Esophagus (tissue), 2 donors: ENCODE measurements at regions not wholly inside any gene's neighbourhood (a gene's known extent, or its start where the extent isn't known, plus 50 kb on each side); places are given as distances from the start of the nearest gene placed in this dataset.

ENCODE experiments used
- H3K27ac ChIP-seq, 2 donors: one replicate each; pipeline ENCODE4 v1.5.1; 2013; ENCODE audit warnings: low read depth in 2 of 2, mild to moderate bottlenecking in 2 of 2, inconsistent platforms in 1 of 2, low read length in 1 of 2, moderate library complexity in 1 of 2
- H3K27me3 ChIP-seq, 2 donors: one replicate each; pipeline ENCODE4 v1.6.1; 2013; ENCODE audit warnings: low read length in 2 of 2, control low read depth in 1 of 2, mild to moderate bottlenecking in 1 of 2; ENCODE audit not compliant: insufficient read depth in 2 of 2, control insufficient read depth in 1 of 2
- H3K36me3 ChIP-seq, 2 donors: one replicate each; pipeline ENCODE4 v1.6.1; 2013; ENCODE audit warnings: low read length in 1 of 2; ENCODE audit not compliant: control insufficient read depth in 2 of 2, insufficient read depth in 2 of 2
- H3K4me1 ChIP-seq, 2 donors: one replicate each; pipeline ENCODE4 v1.6.1; 2013; ENCODE audit warnings: low read length in 1 of 2; ENCODE audit not compliant: control insufficient read depth in 2 of 2, insufficient read depth in 2 of 2
- H3K4me3 ChIP-seq, 2 donors: one replicate each; pipeline ENCODE4 v1.5.1; 2013; ENCODE audit warnings: low read length in 2 of 2, mild to moderate bottlenecking in 2 of 2, low read depth in 1 of 2, moderate library complexity in 1 of 2
- H3K9me3 ChIP-seq, 2 donors: one replicate each; pipeline ENCODE4 v1.6.1; 2013; ENCODE audit warnings: mild to moderate bottlenecking in 2 of 2, low read depth in 1 of 2, low read length in 1 of 2, moderate library complexity in 1 of 2; ENCODE audit not compliant: control insufficient read depth in 2 of 2, insufficient read depth in 1 of 2
- WGBS, 2 donors: extraction: QIAGEN DNeasy Blood & Tissue Kit; methylation state at CpG; one replicate each; pipeline ENCODE4 v1.1.7; 2013; 5-methylcytosine and 5-hydroxymethylcytosine counted together
- donor health status: healthy with polysubstance abuse.
- donor health status: Bipolar disorder and iron deficiency.

DNA sequence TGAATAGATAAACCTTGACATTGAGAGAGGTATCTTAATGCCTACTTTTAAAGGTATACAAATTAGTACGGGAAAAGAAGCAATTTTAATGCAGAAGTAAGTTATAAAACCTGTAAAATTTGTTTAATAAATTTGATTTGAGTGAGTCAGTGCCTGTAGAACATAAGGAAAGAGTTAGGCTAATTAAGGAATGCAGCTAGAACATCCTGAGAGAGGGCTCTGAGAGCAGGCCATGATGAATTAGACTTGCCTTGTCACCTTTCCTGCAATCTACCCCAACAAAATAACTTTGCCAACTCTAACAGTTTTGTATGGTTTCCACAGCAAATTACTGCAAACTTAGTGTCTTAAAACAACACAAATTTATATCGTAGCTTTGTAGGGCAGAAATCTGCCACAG is 700.8 kb downstream of the RFPL4B start:
- no peak overlapping the region for H3K27ac ChIP-seq
- no peaks in the 10 kb centered on the region for H3K27me3 ChIP-seq
- no peaks in the 10 kb centered on the region for H3K36me3 ChIP-seq
- H3K4me1 ChIP-seq: no peaks in the 10 kb centered on the region
- no peaks in the 10 kb centered on the region for H3K9me3 ChIP-seq
- H3K4me3 ChIP-seq: no peak overlapping the region
- 81 to 90% methylated on average over 2 of the region's 2 CpGs for WGBS, 2 donors

DNA sequence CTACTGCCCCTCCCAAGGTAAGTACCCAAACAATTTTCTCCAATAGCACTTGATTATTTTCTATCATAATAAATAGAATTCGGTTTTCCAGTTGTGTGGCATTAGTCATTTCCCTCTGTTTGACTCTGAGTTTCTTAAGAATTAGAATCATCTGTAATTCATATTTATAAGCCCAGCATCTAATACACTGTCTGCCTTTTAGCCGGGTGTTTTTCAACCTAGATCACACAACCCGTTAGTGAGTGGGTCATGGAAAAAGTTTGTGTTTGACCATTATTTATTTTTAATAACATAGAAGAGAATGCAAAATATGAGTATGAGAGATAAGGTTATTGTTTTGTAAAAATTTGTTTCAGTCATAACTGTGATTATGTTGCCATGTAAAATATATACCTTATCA is 701.6 kb downstream of the RFPL4B start:
- Histone ChIP-seq H3K9me3 (no peaks in the 10 kb centered on the region), H3K27me3 (no peaks in the 10 kb centered on the region), H3K36me3 (no peaks in the 10 kb centered on the region), H3K4me1 (no peaks in the 10 kb centered on the region), H3K4me3 (no peak overlapping the region), H3K27ac (no peak overlapping the region)
- WGBS, 2 donors: 82 to 84% methylated on average over 3 of the region's 3 CpGs

DNA sequence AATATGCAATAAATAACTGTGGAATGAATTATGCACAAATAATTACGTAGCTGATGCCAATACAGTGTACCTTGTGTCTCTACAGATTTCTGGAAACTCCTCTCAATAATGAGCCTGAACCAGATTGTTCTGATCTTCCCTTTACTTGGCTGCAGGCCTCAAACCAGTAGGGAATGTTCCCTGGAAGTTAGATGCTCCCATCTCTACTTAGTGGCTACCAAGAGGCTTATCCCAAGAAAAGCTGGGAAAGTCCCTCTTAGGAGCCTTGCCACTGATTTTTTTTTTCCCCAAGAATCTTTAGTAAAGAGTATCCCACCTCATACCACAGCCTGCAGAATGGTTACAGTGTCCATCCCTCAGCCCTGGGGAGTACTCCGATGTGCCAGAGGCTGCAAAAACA is 702.1 kb downstream of the RFPL4B start:
- Histone ChIP-seq H3K4me1 (no peaks in the 10 kb centered on the region), H3K36me3 (no peaks in the 10 kb centered on the region), H3K27ac (no peak overlapping the region), H3K4me3 (no peak overlapping the region), H3K9me3 (no peaks in the 10 kb centered on the region), H3K27me3 (no peaks in the 10 kb centered on the region)
- WGBS, 2 donors: 74 to 82% methylated on average over 2 of the region's 2 CpGs

DNA sequence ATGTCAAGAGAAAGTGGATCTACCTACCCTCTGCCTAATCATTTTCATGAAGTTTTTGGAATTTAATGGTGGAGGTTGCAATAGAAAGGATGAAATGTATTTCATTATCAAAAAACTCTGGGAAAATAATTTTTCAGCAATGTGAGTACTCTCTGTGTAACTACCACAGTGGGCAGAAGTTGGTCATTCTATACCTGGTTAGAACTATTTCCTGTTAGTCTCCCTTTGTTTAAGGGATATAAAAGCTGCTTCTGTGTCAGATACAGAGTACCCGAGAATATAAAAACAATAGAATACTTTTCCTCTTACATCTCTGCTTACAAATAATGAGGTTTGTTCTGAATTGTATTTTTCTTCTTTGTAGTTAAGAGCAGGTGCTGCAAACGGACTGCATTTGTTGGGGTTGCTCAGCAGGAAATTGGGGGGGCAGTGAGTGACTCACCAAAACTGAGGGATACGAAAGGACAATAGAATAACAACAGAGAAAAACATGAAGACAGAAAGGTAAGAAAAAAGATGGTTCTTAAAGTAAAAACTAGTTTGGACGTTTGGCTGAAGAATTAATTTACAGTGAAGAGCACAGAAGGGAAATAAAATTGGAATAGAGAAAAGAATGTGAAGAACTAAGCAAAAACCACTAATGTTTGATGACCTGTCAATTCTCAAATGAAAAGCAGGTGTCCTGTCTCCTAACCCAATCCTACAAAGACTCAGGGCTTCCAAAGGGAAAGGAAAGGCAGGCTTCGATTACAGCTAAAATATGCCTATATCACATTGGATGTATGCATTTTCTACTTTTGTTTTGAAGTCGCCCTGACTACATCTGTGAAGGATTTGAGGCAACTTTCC is 703.1 kb downstream of the RFPL4B start:
- 44 to 52% methylated on average over 6 of the region's 6 CpGs for WGBS, 2 donors
- H3K27me3 ChIP-seq: no peaks in the 10 kb centered on the region

DNA sequence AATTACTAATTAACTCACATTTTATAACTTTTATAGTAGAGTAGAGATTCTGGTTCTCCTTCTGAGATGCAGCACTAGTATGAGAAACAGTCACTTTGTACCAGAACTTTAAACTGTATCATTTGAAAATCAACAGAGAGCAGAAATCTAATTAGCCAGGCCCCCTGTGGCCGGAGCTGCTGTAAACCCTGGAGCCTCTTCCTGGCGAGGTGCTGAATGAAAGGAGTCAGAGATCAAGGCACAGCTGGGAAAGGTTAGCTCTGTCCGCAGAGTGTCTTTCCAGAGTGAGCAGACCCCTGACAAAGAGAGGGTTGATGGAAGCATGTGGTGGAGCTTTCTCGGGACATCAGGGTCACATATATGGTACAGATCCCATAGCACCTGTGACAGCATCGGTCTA is 703.8 kb downstream of the RFPL4B start:
- Histone ChIP-seq H3K36me3 (no peaks in the 10 kb centered on the region), H3K9me3 (no peaks in the 10 kb centered on the region), H3K27me3 (no peaks in the 10 kb centered on the region), H3K4me1 (no peaks in the 10 kb centered on the region), H3K4me3 (no peak overlapping the region), H3K27ac (no peak overlapping the region)
- 89% methylated on average over 5 of the region's 5 CpGs for WGBS, 2 donors

More for the DNA sequence above, 703.1 kb downstream of the RFPL4B start:
- Histone ChIP-seq H3K4me3 (no peak overlapping the region), H3K36me3 (no peaks in the 10 kb centered on the region), H3K4me1 (no peaks in the 10 kb centered on the region), H3K9me3 (no peaks in the 10 kb centered on the region), H3K27ac (no peak overlapping the region)

DNA sequence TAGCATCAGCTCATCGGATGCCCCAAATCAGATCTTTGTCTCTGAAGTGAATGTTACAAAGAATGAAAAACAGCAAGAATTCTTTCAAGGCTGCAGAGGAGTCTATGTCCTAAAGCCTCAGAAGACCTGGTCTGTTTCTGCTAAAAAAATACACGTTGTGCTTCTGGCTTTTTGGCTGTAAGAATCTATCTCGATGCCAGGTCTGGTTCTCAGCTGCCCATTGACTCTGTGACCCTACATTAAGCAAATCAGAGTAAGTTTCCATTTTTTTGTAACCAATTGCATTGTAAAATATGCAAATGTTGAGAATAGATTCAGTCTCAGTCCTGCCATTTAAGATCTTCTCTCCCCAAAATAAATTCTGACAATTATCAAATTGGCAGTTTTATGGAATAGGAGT is 705.4 kb downstream of the RFPL4B start:
- Histone ChIP-seq H3K36me3 (no peaks in the 10 kb centered on the region), H3K4me1 (no peaks in the 10 kb centered on the region), H3K9me3 (no peaks in the 10 kb centered on the region), H3K27me3 (no peaks in the 10 kb centered on the region), H3K4me3 (no peak overlapping the region), H3K27ac (no peak overlapping the region)
- WGBS, 2 donors: 81 to 85% methylated on average over 3 of the region's 3 CpGs

DNA sequence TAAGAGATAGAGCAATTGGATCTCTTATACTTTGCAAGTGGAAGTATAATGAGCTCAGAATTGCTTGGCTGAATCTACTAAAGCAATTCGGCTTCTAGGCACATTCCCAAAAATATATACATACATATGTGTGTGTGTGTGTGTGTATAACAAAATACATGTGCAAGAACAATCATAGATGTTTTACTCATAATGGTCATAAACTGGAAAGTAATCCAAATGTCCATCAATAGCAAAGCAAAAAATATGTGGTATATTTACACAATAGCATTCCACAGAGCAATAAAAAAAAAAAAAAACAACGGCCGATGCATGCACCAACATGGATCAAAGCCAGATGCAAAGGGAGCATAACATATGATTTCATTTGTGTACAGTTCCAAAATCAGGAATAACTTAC is 707.9 kb downstream of the RFPL4B start:
- Histone ChIP-seq H3K27ac (no peak overlapping the region), H3K9me3 (no peaks in the 10 kb centered on the region), H3K27me3 (no peaks in the 10 kb centered on the region), H3K4me1 (no peaks in the 10 kb centered on the region), H3K36me3 (no peaks in the 10 kb centered on the region), H3K4me3 (no peak overlapping the region)
- WGBS, 2 donors: 40 to 63% methylated on average over 3 of the region's 3 CpGs

DNA sequence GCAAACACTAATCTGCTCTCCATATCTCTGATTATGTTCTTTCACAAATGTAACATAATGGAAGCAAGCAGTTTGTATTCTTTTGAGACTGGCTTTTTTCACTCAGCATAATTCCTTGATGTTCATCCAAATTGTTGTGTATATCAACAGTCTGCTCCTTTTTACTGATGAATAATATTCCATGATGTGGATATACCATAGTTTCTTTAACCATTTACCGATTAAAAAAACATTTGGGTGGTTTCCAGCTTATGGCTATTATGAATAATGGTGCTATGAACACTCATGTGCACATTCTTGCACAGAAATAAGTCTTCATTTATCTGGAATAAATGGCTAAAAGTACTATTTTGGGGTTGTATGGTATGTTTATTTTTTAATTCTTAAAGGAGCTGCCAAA is 708.9 kb downstream of the RFPL4B start:
- no peaks in the 10 kb centered on the region for H3K27me3 ChIP-seq
- no peak overlapping the region for H3K27ac ChIP-seq
- no peaks in the 10 kb centered on the region for H3K9me3 ChIP-seq
- H3K36me3 ChIP-seq: no peaks in the 10 kb centered on the region
- 0 to 2% methylated on average over 1 of the region's 1 CpG for WGBS, 2 donors
- H3K4me3 ChIP-seq: no peak overlapping the region
- H3K4me1 ChIP-seq: no peaks in the 10 kb centered on the region

DNA sequence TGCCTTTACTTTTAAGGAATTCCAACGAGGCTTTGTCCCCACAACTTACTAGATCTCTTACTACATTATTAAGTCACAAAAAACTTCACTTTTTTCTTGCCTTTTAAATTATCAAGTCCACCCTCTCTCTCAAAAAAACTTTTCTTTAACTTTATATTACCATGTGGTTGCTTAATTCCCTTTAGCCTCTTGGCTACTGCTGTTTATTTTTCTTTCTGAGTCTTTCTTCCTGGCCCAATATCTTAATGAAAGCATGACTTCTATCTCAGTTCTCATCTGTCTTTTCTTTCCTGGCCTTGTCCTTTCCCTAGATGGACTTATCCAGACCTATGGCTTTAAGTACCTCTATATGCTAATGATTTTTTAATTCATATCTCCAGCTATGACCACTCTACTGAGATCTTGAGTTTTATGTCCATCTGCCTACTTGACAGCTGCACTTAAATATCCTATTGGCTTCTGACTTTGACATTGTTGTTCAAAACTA is 710.5 kb downstream of the RFPL4B start:
- Histone ChIP-seq H3K27ac (no peak overlapping the region), H3K4me3 (no peak overlapping the region), H3K27me3 (no peaks in the 10 kb centered on the region), H3K9me3 (no peaks in the 10 kb centered on the region), H3K36me3 (no peaks in the 10 kb centered on the region), H3K4me1 (no peaks in the 10 kb centered on the region)
- WGBS, 2 donors: 63 to 66% methylated on average over 1 of the region's 1 CpG

DNA sequence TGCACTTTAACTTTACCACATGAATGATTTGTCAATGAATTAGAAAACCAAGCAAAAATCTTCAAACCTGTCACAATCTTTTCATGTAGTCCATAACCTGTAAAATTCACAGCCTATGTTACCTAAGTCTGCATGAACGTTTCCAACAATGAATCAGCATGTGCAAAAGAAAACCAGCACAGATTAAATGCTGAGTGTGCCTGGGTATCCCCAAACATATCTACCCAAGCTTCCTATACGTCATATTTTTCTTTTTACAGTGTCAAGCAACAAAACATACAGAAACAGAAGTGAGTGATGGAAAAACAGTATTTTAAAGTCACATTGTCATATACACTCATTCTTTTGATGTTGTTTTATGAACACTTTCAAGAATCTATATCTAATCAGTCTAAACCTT is 713.5 kb downstream of the RFPL4B start:
- Histone ChIP-seq H3K4me1 (no peaks in the 10 kb centered on the region), H3K36me3 (no peaks in the 10 kb centered on the region), H3K4me3 (no peak overlapping the region), H3K27ac (no peak overlapping the region), H3K9me3 (no peaks in the 10 kb centered on the region), H3K27me3 (no peaks in the 10 kb centered on the region)
- WGBS, 2 donors: 66 to 72% methylated on average over 2 of the region's 2 CpGs
